ENCODE measurements at regions not wholly inside any gene's neighbourhood (a gene's known extent, or its start where the extent isn't known, plus 50 kb on each side); places are given as distances from the start of the nearest gene placed in this dataset.

DNA sequence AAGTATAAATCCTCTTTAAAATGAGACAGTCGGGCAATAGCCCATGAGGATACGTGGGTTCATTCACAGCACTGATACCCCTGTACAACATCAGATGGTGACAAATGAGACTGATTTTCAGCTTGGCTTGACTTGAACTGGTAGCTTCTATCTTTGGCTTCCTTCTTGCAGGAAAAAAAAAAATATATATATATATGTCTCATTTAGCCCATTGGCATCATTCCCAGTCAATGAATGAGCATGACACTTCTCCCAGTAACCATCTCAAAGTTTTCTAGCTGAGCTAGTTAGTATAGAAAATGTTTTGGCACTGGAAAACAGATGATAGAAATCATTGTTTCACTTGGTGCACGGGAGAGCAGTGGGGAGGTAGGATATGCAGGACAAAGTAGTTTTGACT is 222.5 kb upstream of the TAS2R1 start:
- no peak for TF ChIP-seq POLR2A (IDR thresholded peaks at IDR 0.05; ENCODE audit: control extremely low read depth in 1 of 2, low read depth in 2 of 2, low read length in 2 of 2)
- TF ChIP-seq ZNF274 (IDR thresholded peaks at IDR 0.05; ENCODE audit: borderline replicate concordance, extremely low read depth, low read length) = no peak
- no peak for TF ChIP-seq POLR2AphosphoS5 (IDR thresholded peaks at IDR 0.05; ENCODE audit: low read depth, low read length)
- no peak for TF ChIP-seq YY1 (IDR thresholded peaks at IDR 0.05; ENCODE audit: low read depth, low read length)
- TF ChIP-seq, protein P1, sequence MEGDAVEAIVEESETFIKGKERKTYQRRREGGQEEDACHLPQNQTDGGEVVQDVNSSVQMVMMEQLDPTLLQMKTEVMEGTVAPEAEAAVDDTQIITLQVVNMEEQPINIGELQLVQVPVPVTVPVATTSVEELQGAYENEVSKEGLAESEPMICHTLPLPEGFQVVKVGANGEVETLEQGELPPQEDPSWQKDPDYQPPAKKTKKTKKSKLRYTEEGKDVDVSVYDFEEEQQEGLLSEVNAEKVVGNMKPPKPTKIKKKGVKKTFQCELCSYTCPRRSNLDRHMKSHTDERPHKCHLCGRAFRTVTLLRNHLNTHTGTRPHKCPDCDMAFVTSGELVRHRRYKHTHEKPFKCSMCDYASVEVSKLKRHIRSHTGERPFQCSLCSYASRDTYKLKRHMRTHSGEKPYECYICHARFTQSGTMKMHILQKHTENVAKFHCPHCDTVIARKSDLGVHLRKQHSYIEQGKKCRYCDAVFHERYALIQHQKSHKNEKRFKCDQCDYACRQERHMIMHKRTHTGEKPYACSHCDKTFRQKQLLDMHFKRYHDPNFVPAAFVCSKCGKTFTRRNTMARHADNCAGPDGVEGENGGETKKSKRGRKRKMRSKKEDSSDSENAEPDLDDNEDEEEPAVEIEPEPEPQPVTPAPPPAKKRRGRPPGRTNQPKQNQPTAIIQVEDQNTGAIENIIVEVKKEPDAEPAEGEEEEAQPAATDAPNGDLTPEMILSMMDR (IDR thresholded peaks at IDR 0.05; ENCODE audit: control extremely low read depth in 1 of 3, insufficient read depth in 1 of 3, low read depth in 1 of 3, low read length in 3 of 3) = no peak
- TF ChIP-seq KDM1A (IDR thresholded peaks at IDR 0.05; ENCODE audit: borderline replicate concordance, low read length) = no peak
- TF ChIP-seq SP1 (IDR thresholded peaks at IDR 0.05; ENCODE audit: low read depth, low read length) = no peak
- TF ChIP-seq SIN3A (conservative IDR thresholded peaks at IDR 0.05 in 1 of 2, IDR thresholded peaks at IDR 0.05 in 1 of 2; ENCODE audit: low read depth in 1 of 2, low read length in 2 of 2) = no peak
- TF ChIP-seq RAD21 (IDR thresholded peaks at IDR 0.05 in 1 of 2, conservative IDR thresholded peaks at IDR 0.05 in 1 of 2; ENCODE audit: low read depth in 2 of 2, low read length in 2 of 2) = no peak
- TF ChIP-seq EZH2 (IDR thresholded peaks at IDR 0.05; ENCODE audit: low read depth, low read length, severe bottlenecking) = no peak
- no peak for TF ChIP-seq CHD2 (IDR thresholded peaks at IDR 0.05; ENCODE audit: low read length)
